HepG2 (cell line): ENCODE measurements at regions not wholly inside any gene's neighbourhood (a gene's known extent, or its start where the extent isn't known, plus 50 kb on each side); places are given as distances from the start of the nearest gene placed in this dataset.

ENCODE experiments used
- ATAC-seq: fragments of 200-7000 bp; cut with Tn5 transposase; 3 replicates; pipeline ENCODE4 v1.9.1; 2020; ENCODE audit warnings: mild to moderate bottlenecking, moderate library complexity
- BruUV-seq: library from RNA; stranded (reverse); fragments of 400-500 nt; replicated peaks from 2 replicates; lab custom pipeline; 2021; lab: Mats Ljungman, UMichigan
- CTCF ChIA-PET: fragments of 300-600 bp; formaldehyde crosslinking; extraction: SDS; loops from one replicate; lab custom pipeline; 2021; ENCODE audit warnings: low total read pairs, inconsistent platforms, low intra/inter-chr PET ratio; lab: Yijun Ruan, JAX
- POLR2A ChIA-PET: fragments of 350-600 bp; sonication (Branson Sonifier 250); formaldehyde crosslinking; loops from one replicate; lab custom pipeline; 2020; ENCODE audit warnings: antibody characterized with exemption, inconsistent platforms; lab: Yijun Ruan, JAX
- DNase-seq: peaks from one replicate; pipeline ENCODE4 v3.0.0-alpha.2; 2015; ENCODE audit warnings: low spot score
- FAIRE-seq: peaks from 3 replicates; lab custom pipeline; 2011; peaks lifted over from hg19 to GRCh38; lab: Jason Lieb, UNC
- H2AFZ ChIP-seq: one replicate; pipeline ENCODE4 v1.6.1; 2011; ENCODE audit warnings: low read length, inconsistent platforms
- H3K27ac ChIP-seq: fragments of 300-600 bp; 3 replicates; pipeline ENCODE4 v1.8.0; 2011; ENCODE audit warnings: mixed run types, mild to moderate bottlenecking, mixed read lengths, low read length, inconsistent platforms; ENCODE audit not compliant: insufficient read depth; ENCODE audit errors: extremely low read length
- H3K27me3 ChIP-seq, 2 experiments: fragments of 200-600 bp in 1 of 2; 2 replicates in 1 of 2; 3 replicates in 1 of 2; pipeline versions ENCODE4 v1.6.0 to v1.8.0; 2011; ENCODE audit warnings: low read length in 2 of 2, mild to moderate bottlenecking in 2 of 2, moderate library complexity in 2 of 2, inconsistent platforms in 1 of 2; ENCODE audit not compliant: insufficient read depth in 2 of 2, control insufficient read depth in 1 of 2
- H3K36me3 ChIP-seq, 2 experiments: fragments of 200-600 bp in 1 of 2; replicated peaks in 1 of 2; 2 replicates in 1 of 2; 3 replicates in 1 of 2; pipeline versions ENCODE4 v1.5.1 to v1.8.0; 2011; ENCODE audit warnings: low read length in 2 of 2, inconsistent platforms in 1 of 2; ENCODE audit not compliant: insufficient read depth in 2 of 2, control insufficient read depth in 1 of 2
- H3K4me1 ChIP-seq: 2 replicates; pipeline ENCODE4 v1.5.1; 2012; ENCODE audit warnings: low read length, inconsistent platforms; ENCODE audit not compliant: insufficient read depth
- H3K4me2 ChIP-seq: 2 replicates; pipeline ENCODE4 v1.6.0; 2011; ENCODE audit warnings: low read depth, low read length, inconsistent platforms
- H3K4me3 ChIP-seq, 3 experiments: fragments of 200-600 bp in 1 of 3; sonication (generic), shearing (Covaris generic) in 1 of 3; replicated peaks in 1 of 3; 2 replicates each; pipeline ENCODE4 v1.5.1; 2011 to 2016; ENCODE audit warnings: low read length in 3 of 3, inconsistent platforms in 2 of 3, low read depth in 2 of 3, mild to moderate bottlenecking in 2 of 3, control low read depth in 1 of 3, mixed read lengths in 1 of 3; ENCODE audit not compliant: insufficient read depth in 1 of 3
- H3K79me2 ChIP-seq: one replicate; pipeline ENCODE4 v1.6.1; 2011; ENCODE audit warnings: low read length, inconsistent platforms; ENCODE audit not compliant: insufficient read depth
- H3K9ac ChIP-seq: 2 replicates; pipeline ENCODE4 v1.6.0; 2011; ENCODE audit warnings: mild to moderate bottlenecking, low read depth, low read length, inconsistent platforms; ENCODE audit not compliant: insufficient read depth
- H3K9me3 ChIP-seq: 2 replicates; pipeline ENCODE4 v1.5.1; 2012; ENCODE audit warnings: mild to moderate bottlenecking, low read length
- H4K20me1 ChIP-seq: 2 replicates; pipeline ENCODE4 v1.6.0; 2011; ENCODE audit warnings: inconsistent platforms, mild to moderate bottlenecking, low read length, moderate library complexity; ENCODE audit not compliant: insufficient read depth
- E2F1 ChIP-seq: sonication (generic); formaldehyde crosslinking; IDR thresholded peaks from 2 replicates; pipeline ENCODE4 v1.5.0; 2020; ENCODE audit warnings: missing genetic modification reagents
- HNRNPLL ChIP-seq: fragments of 200-400 bp; formaldehyde crosslinking; IDR thresholded peaks from 2 replicates; pipeline ENCODE4 v1.6.1; 2017; ENCODE audit warnings: mild to moderate bottlenecking, low read depth, low read length; ENCODE audit not compliant: poor library complexity, severe bottlenecking
- PAWR ChIP-seq: sonication (generic); formaldehyde crosslinking; IDR thresholded peaks from 2 replicates; pipeline ENCODE4 v1.4.0; 2020; ENCODE audit warnings: missing genetic modification reagents, mild to moderate bottlenecking, borderline replicate concordance
- POGZ ChIP-seq: sonication (generic); formaldehyde crosslinking; IDR thresholded peaks from 2 replicates; pipeline ENCODE4 v1.4.0; 2020; ENCODE audit warnings: mild to moderate bottlenecking, missing genetic modification reagents
- RNF2 ChIP-seq: fragments of 450-650 bp; conservative IDR thresholded peaks from 2 replicates; pipeline ENCODE4 v1.6.1; 2016; ENCODE audit warnings: low read depth
- SIN3B ChIP-seq: fragments of 150-350 bp; IDR thresholded peaks from 2 replicates; pipeline ENCODE4 v1.6.1; 2014; ENCODE audit warnings: low read length
- ZFX ChIP-seq: sonication (generic); formaldehyde crosslinking; IDR thresholded peaks from 2 replicates; pipeline ENCODE4 v1.4.0; 2020; ENCODE audit warnings: mild to moderate bottlenecking, low read depth, missing genetic modification reagents, moderate library complexity
- ZNF292 ChIP-seq: sonication (generic); formaldehyde crosslinking; IDR thresholded peaks from 2 replicates; pipeline ENCODE4 v1.8.1; 2022; ENCODE audit warnings: mild to moderate bottlenecking, low read depth, missing genetic modification reagents, borderline replicate concordance
- ZNF503 ChIP-seq: sonication (generic); formaldehyde crosslinking; IDR thresholded peaks from 2 replicates; pipeline ENCODE4 v1.4.0; 2020; ENCODE audit warnings: missing genetic modification reagents
- ZNF552 ChIP-seq: sonication (generic); formaldehyde crosslinking; IDR thresholded peaks from 2 replicates; pipeline ENCODE4 v1.9.0; 2022; ENCODE audit warnings: missing genetic modification reagents, mild to moderate bottlenecking, borderline replicate concordance
- ZNF792 ChIP-seq: IDR thresholded peaks from 2 replicates; pipeline ENCODE4 v1.6.1; 2016
- WGBS: methylation state at CpG from one replicate; pipeline ENCODE4 v1.1.6; 2017; ENCODE audit warnings: low lambda C conversion rate; 5-methylcytosine and 5-hydroxymethylcytosine counted together
- in situ Hi-C: cut with HindIII; loops from 2 replicates; pipeline ENCODE4 v1.10.0; 2017; ENCODE audit warnings: low pct_unique_long_range_greater_than_20kb; ENCODE audit not compliant: extremely low pct_ligation_motif_present
- intact Hi-C: fragments of 100-400 bp; cut with micrococcal nuclease; formaldehyde crosslinking; loops from one replicate; pipeline ENCODE4 v1.10.0; 2022; ENCODE audit not compliant: unreplicated experiment
- TF ChIP-seq, protein P1 (sequence below): sonication (generic); formaldehyde crosslinking; IDR thresholded peaks from 2 replicates; pipeline ENCODE4 v1.5.0; 2020; ENCODE audit warnings: missing genetic modification reagents

DNA sequence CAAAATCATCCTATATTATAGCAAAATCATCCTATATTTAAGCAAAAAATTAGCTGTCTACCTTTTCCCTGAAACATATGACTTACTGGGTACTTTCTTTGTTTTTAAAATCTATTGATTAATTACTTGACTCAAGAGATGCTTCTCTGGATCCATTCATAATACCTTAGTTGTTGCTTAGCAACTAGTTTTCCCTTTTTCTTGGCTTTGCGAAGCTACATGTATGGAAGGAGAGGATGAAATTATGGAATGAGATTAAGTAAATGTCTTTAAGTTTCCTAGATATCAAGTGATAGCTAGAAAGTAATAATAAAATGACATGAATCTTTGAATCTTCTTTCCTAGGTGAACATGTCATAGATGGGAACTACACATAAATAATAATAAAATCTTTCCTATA is 1033.2 kb upstream of the FAM98A start:
- intact Hi-C loops = no loop called here
- TF ChIP-seq ZNF792 (CRISPR knock-in tag) (no peak), ZFX (CRISPR knock-in tag) (no peak), POGZ (CRISPR knock-in tag) (no peak), ZNF503 (CRISPR knock-in tag) (no peak)
- TF ChIP-seq, all 625 proteins: peak for 0
- WGBS = 25% methylated on average over 1 of the region's 1 CpG
- ATAC-seq (no peak), DNase-seq (no peak), FAIRE-seq (no peak)
- Histone ChIP-seq H3K9ac (no peak overlapping the region), H3K27me3 (no peaks in the 10 kb centered on the region), H3K4me2 (no peak overlapping the region), H4K20me1 (no peaks in the 10 kb centered on the region), H2AFZ (no peak overlapping the region), H3K36me3 (no peaks in the 10 kb centered on the region), H3K9me3 (peaks cover 80% of the 10 kb centered on the region), H3K79me2 (no peaks in the 10 kb centered on the region), H3K27ac (no peak overlapping the region), H3K4me1 (no peaks in the 10 kb centered on the region), H3K4me3 (no peak overlapping the region)
- no TSS peak for BruUV-seq
- in situ Hi-C loops = no loop called here
- ChIA-PET POLR2A (no interaction called here), CTCF (no interaction called here)

DNA sequence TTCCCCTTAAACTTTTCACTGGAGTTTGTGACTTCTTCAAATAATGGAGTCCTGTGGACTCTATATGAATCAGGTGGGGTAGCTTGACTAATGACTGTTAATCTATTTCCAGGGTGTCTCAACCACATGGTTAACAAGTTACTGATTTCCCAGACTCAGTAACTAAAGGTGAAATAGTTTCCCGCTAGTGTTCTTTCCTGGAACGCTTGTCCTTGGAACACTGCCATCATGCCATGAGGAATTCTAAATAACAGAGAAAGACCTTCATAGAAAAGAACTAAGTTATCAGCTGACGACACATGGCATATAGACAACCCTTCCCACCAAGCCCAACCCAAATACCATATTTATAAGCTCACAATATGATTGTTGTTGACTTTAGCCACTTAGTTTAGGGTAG is 1027.9 kb upstream of the FAM98A start:
- Histone ChIP-seq H3K9me3 (peaks cover 67% of the 10 kb centered on the region), H3K27me3 (no peaks in the 10 kb centered on the region), H3K27ac (no peak overlapping the region), H3K36me3 (no peaks in the 10 kb centered on the region), H3K4me1 (no peaks in the 10 kb centered on the region), H3K9ac (no peak overlapping the region), H3K79me2 (no peaks in the 10 kb centered on the region), H3K4me3 (no peak overlapping the region), H4K20me1 (no peaks in the 10 kb centered on the region), H2AFZ (no peak overlapping the region), H3K4me2 (no peak overlapping the region)
- in situ Hi-C loops (no loop called here), intact Hi-C loops (no loop called here)
- CTCF ChIA-PET = no interaction called here
- ATAC-seq (no peak), FAIRE-seq (no peak), DNase-seq (no peak)
- POLR2A ChIA-PET = no interaction called here
- 2% methylated on average over 3 of the region's 3 CpGs for WGBS
- BruUV-seq = no TSS peak
- no peak for TF ChIP-seq PAWR (CRISPR knock-in tag)
- no peak for TF ChIP-seq SIN3B
- TF ChIP-seq ZNF292 (CRISPR knock-in tag) = no peak
- no peak for TF ChIP-seq RNF2
- TF ChIP-seq, protein P1, sequence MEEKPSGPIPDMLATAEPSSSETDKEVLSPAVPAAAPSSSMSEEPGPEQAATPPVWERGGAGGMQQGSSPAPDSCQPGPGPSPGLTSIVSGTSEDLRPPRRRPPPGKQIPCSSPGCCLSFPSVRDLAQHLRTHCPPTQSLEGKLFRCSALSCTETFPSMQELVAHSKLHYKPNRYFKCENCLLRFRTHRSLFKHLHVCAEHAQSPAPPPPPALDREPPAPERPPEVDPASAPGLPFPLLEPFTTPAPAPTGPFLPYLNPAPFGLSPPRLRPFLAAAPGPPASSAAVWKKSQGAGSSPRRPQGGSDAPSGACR (CRISPR knock-in tag) = no peak
- no peak for TF ChIP-seq HNRNPLL
- no peak for TF ChIP-seq E2F1
- no peak for TF ChIP-seq ZNF552 (CRISPR knock-in tag)
